MM.1S (cell line): ENCODE measurements at regions not wholly inside any gene's neighbourhood (a gene's known extent, or its start where the extent isn't known, plus 50 kb on each side); places are given as distances from the start of the nearest gene placed in this dataset.

Source experiments
- DNase-seq: peaks from one replicate; pipeline ENCODE4 v3.0.0-alpha.2; 2015
- H2AFZ ChIP-seq: fragments of 300-600 bp; sonication (generic); 2 replicates; pipeline ENCODE4 v1.6.0; 2016; ENCODE audit warnings: antibody characterized with exemption, low read length
- H3F3A ChIP-seq: fragments of 300-600 bp; sonication (generic); 2 replicates; pipeline ENCODE4 v1.6.1; 2016; ENCODE audit warnings: mild to moderate bottlenecking, antibody characterized with exemption, low read length, moderate library complexity, mixed read lengths; ENCODE audit not compliant: insufficient read depth
- H3K27ac ChIP-seq: fragments of 300-600 bp; sonication (generic); 2 replicates; pipeline ENCODE4 v1.5.1; 2016; ENCODE audit warnings: mild to moderate bottlenecking, low read length
- H3K27me3 ChIP-seq: fragments of 300-600 bp; sonication (generic); replicated peaks from 2 replicates; pipeline ENCODE4 v1.6.0; 2016; ENCODE audit warnings: low read length; ENCODE audit not compliant: insufficient read depth
- H3K36me3 ChIP-seq: fragments of 300-600 bp; sonication (generic); replicated peaks from 2 replicates; pipeline ENCODE4 v1.6.1; 2016; ENCODE audit warnings: mild to moderate bottlenecking, low read length, mixed read lengths; ENCODE audit not compliant: insufficient read depth
- H3K4me1 ChIP-seq: fragments of 300-600 bp; sonication (generic); 2 replicates; pipeline ENCODE4 v1.6.1; 2016; ENCODE audit warnings: low read length, mixed read lengths
- H3K4me2 ChIP-seq: fragments of 300-600 bp; sonication (generic); 2 replicates; pipeline ENCODE4 v1.6.0; 2016; ENCODE audit warnings: low read depth, low read length
- H3K4me3 ChIP-seq: fragments of 300-600 bp; sonication (generic); 2 replicates; pipeline ENCODE4 v1.5.1; 2016; ENCODE audit warnings: low read length, mixed read lengths
- H3K79me2 ChIP-seq: fragments of 300-600 bp; sonication (generic); 2 replicates; pipeline ENCODE4 v1.6.1; 2016; ENCODE audit warnings: mixed run types, low read length, mixed read lengths
- H3K9ac ChIP-seq: fragments of 300-600 bp; sonication (generic); 2 replicates; pipeline ENCODE4 v1.6.1; 2016; ENCODE audit warnings: low read length, mixed read lengths
- H3K9me2 ChIP-seq: fragments of 300-600 bp; sonication (generic); replicated peaks from 2 replicates; pipeline ENCODE4 v1.6.1; 2016; ENCODE audit warnings: mild to moderate bottlenecking, low read length, mixed read lengths; ENCODE audit not compliant: insufficient read depth
- H3K9me3 ChIP-seq: fragments of 300-600 bp; sonication (generic); replicated peaks from 2 replicates; pipeline ENCODE4 v1.6.1; 2016; ENCODE audit warnings: mild to moderate bottlenecking, low read length, mixed read lengths; ENCODE audit not compliant: insufficient read depth
- H4K20me1 ChIP-seq: fragments of 300-600 bp; sonication (generic); 2 replicates; pipeline ENCODE4 v1.6.1; 2016; ENCODE audit warnings: mild to moderate bottlenecking, low read length, moderate library complexity, mixed read lengths; ENCODE audit not compliant: insufficient read depth
- EZH2 ChIP-seq: fragments of 300-600 bp; sonication (generic); optimal IDR thresholded peaks from 2 replicates; pipeline ENCODE3; 2017; ENCODE audit warnings: low read depth, mild to moderate bottlenecking, antibody characterized with exemption, low read length, mixed read lengths
- EZH2phosphoT487 ChIP-seq: fragments of 300-600 bp; sonication (generic); IDR thresholded peaks from 2 replicates; pipeline ENCODE4 v1.6.1; 2018; ENCODE audit warnings: antibody characterized with exemption, low read length
- TF ChIP-seq, protein P1 (sequence below): fragments of 300-600 bp; sonication (generic); IDR thresholded peaks from 2 replicates; pipeline ENCODE4 v1.5.1; 2016; ENCODE audit warnings: antibody characterized with exemption, low read length, mixed read lengths

DNA sequence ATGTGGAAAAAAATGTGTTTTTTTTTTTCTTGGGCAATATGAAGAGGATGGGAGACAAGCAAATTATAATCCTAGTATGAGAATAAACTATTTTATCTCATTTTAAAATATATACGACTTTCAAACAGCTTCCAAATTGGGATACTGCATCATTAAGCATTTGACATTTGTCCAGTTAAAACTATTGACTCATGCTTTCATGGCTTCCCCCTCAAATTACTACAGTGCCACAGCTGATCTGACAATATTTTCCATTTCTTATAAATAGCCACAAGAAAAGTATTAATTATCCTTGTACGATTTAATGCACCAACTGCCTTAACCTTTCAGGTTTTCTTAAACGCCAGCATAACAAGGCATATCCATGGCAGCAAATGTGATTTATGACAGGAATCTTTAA lies 1134.8 kb upstream of the ZEB2 start:
- no peak overlapping the region for H3K9ac ChIP-seq
- TF ChIP-seq EZH2phosphoT487 (no peak), EZH2 (no peak)
- TF ChIP-seq, protein P1, sequence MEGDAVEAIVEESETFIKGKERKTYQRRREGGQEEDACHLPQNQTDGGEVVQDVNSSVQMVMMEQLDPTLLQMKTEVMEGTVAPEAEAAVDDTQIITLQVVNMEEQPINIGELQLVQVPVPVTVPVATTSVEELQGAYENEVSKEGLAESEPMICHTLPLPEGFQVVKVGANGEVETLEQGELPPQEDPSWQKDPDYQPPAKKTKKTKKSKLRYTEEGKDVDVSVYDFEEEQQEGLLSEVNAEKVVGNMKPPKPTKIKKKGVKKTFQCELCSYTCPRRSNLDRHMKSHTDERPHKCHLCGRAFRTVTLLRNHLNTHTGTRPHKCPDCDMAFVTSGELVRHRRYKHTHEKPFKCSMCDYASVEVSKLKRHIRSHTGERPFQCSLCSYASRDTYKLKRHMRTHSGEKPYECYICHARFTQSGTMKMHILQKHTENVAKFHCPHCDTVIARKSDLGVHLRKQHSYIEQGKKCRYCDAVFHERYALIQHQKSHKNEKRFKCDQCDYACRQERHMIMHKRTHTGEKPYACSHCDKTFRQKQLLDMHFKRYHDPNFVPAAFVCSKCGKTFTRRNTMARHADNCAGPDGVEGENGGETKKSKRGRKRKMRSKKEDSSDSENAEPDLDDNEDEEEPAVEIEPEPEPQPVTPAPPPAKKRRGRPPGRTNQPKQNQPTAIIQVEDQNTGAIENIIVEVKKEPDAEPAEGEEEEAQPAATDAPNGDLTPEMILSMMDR, result no peak
- no peak for DNase-seq
- H3K4me2 ChIP-seq, result no peak overlapping the region
- no peaks in the 10 kb centered on the region for H3K4me1 ChIP-seq
- no peaks in the 10 kb centered on the region for H4K20me1 ChIP-seq
- no peaks in the 10 kb centered on the region for H3K36me3 ChIP-seq
- H3K4me3 ChIP-seq, result no peak overlapping the region
- no peak overlapping the region for H3K27ac ChIP-seq
- H2AFZ ChIP-seq, result no peak overlapping the region
- H3F3A ChIP-seq, result no peaks in the 10 kb centered on the region
- no peaks in the 10 kb centered on the region for H3K9me3 ChIP-seq
- no peaks in the 10 kb centered on the region for H3K79me2 ChIP-seq
- H3K9me2 ChIP-seq, result no peaks in the 10 kb centered on the region
- H3K27me3 ChIP-seq, result no peaks in the 10 kb centered on the region

DNA sequence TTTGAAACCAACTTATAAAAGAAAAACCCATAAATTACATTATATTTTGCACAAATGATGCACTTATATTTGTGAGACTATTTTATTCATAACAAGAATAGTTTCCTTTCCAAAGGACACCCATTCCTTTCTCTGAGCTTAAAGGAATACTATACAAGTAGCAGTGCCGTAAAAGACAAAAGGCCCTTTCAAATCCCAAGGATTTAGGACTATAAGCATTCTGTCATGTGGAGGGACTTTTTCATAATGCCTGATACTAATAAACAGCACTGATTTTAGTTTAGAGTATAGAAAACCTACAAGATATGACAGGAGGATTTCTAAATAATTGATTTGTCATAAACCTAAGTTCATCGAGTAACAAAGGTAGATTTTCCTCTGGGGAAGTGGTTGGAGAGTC lies 1134.2 kb upstream of the ZEB2 start:
- no peaks in the 10 kb centered on the region for H4K20me1 ChIP-seq
- TF ChIP-seq EZH2phosphoT487 (no peak), EZH2 (no peak)
- TF ChIP-seq, protein P1, result no peak
- no peak overlapping the region for H3K4me2 ChIP-seq
- no peak overlapping the region for H3K4me3 ChIP-seq
- no peaks in the 10 kb centered on the region for H3F3A ChIP-seq
- H3K27ac ChIP-seq, result no peak overlapping the region
- H3K79me2 ChIP-seq, result no peaks in the 10 kb centered on the region
- no peak overlapping the region for H3K9ac ChIP-seq
- H2AFZ ChIP-seq, result no peak overlapping the region
- DNase-seq, result no peak
- H3K9me2 ChIP-seq, result no peaks in the 10 kb centered on the region
- no peaks in the 10 kb centered on the region for H3K36me3 ChIP-seq
- H3K4me1 ChIP-seq, result no peaks in the 10 kb centered on the region
- no peaks in the 10 kb centered on the region for H3K27me3 ChIP-seq
- no peaks in the 10 kb centered on the region for H3K9me3 ChIP-seq

DNA sequence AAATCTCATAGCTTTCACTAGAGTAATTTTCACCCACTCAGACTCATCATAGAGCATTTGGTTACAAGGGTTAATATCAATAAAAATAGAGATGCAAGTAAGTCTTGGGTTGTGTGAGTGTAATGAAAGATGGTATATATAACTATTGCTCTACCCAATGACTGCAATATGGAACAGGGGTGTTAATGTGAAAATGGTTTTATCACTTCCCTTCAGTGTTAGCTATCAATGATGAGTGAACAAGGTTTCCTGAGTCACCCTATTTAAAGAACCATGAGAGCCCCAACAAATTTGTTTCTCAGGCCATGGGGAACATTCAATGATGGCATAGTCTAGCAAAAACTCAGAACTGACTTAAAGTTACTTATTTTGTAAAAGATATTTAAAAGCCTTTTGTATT lies 1133.6 kb upstream of the ZEB2 start:
- Histone ChIP-seq H3K4me2 (no peak overlapping the region), H3K4me1 (no peaks in the 10 kb centered on the region), H3K36me3 (no peaks in the 10 kb centered on the region), H3K9ac (no peak overlapping the region), H2AFZ (no peak overlapping the region), H3K9me3 (no peaks in the 10 kb centered on the region), H4K20me1 (no peaks in the 10 kb centered on the region), H3K27me3 (no peaks in the 10 kb centered on the region), H3K4me3 (no peak overlapping the region), H3F3A (no peaks in the 10 kb centered on the region), H3K27ac (no peak overlapping the region), H3K79me2 (no peaks in the 10 kb centered on the region), H3K9me2 (no peaks in the 10 kb centered on the region)
- no peak for DNase-seq
- TF ChIP-seq, protein P1, result no peak
- TF ChIP-seq EZH2 (no peak), EZH2phosphoT487 (no peak)
